ENCODE measurements at regions not wholly inside any gene's neighbourhood (a gene's known extent, or its start where the extent isn't known, plus 50 kb on each side); places are given as distances from the start of the nearest gene placed in this dataset.

GRCh38 chr2:120440521-120441350 lies 94.8 kb downstream of the INHBB start:
- no peak for DNase-seq (ENCODE audit: low spot score in 2 of 2)
- intact Hi-C loops (cut with DNase I; ENCODE audit: low total_unique reads), result loop anchor here (10.0 kb wide), 1 partner anchor 96 kb away; the partner anchor contains the start of gene INHBB
- H3K4me3 ChIP-seq (ENCODE audit: low read depth, poor library complexity, severe bottlenecking), result no peak overlapping the region
- 92 to 96% methylated on average over 17 of the region's 17 CpGs for WGBS, 2 donors
- TF ChIP-seq CTCF (IDR thresholded peaks at IDR 0.05) (no peak), POLR2A (IDR thresholded peaks at IDR 0.05) (no peak)

GRCh38 chr2:120441351-120441700 lies 95.4 kb downstream of the INHBB start:
- intact Hi-C loops (cut with DNase I; ENCODE audit: low total_unique reads), result loop anchor here (10.0 kb wide), 1 partner anchor 97 kb away; the partner anchor contains the start of gene INHBB
- WGBS, 2 donors, result 80 to 84% methylated on average over 9 of the region's 9 CpGs
- no peak for DNase-seq (ENCODE audit: low spot score in 2 of 2)
- H3K4me3 ChIP-seq (ENCODE audit: low read depth, poor library complexity, severe bottlenecking), result no peak overlapping the region
- no peak for TF ChIP-seq CTCF (IDR thresholded peaks at IDR 0.05)
- TF ChIP-seq POLR2A (IDR thresholded peaks at IDR 0.05), result no peak

DNA sequence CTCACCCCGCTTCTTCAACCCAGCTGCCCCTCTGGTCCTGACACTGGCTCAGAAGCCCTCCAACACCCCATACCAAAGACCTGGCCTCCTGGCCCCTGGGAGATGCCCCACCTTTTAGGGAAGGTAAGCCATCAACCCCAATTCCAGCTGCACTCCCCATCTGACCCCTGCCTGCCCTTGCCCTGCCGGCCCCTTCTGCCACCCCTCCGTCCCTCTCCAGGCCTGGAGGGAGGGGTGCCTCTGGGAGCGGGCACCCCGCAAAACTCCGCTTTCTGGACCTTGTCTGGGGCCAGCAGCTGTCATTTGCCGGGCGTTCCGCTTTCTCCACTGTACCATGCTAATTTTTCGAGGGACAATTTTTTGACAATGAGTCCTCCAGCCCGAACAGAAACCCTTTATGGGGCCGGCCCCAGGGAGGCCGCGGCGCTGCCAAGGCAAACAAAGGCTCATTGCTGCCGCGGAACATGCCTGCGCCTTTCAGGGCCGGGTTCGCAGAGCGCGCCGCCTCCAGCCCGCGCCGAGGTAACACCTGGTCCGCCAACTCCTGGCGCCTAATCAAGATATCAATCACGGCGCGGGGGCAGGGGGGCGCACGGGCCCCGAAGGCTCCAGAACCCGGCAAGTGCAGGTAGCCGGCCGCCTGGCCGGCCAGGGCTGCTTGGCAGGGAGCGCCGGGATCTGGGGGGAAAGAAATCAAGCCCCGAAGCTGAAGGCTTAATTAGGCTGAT lies 96.0 kb downstream of the INHBB start:
- 8% methylated on average over 30 to 41 of the region's 41 CpGs for WGBS, 2 donors
- intact Hi-C loops (cut with DNase I; ENCODE audit: low total_unique reads), result loop anchor here (10.0 kb wide), 1 partner anchor 97 kb away; the partner anchor contains the start of gene INHBB
- peak in 1 of 2 donors; percentile 88 for DNase-seq (ENCODE audit: low spot score in 2 of 2)
- H3K4me3 ChIP-seq (ENCODE audit: low read depth, poor library complexity, severe bottlenecking), result no peak overlapping the region
- TF ChIP-seq CTCF (IDR thresholded peaks at IDR 0.05), result no peak
- no peak for TF ChIP-seq POLR2A (IDR thresholded peaks at IDR 0.05)

GRCh38 chr2:120442541-120442922 lies 96.6 kb downstream of the INHBB start:
- 9 to 10% methylated on average over 16 of the region's 16 CpGs for WGBS, 2 donors
- peak in 1 of 2 donors; percentile 69 for DNase-seq (ENCODE audit: low spot score in 2 of 2)

More at GRCh38 chr2:120442541-120442922, 96.6 kb downstream of the INHBB start:
- TF ChIP-seq CTCF (IDR thresholded peaks at IDR 0.05) (no peak), POLR2A (IDR thresholded peaks at IDR 0.05) (no peak)
- no peak overlapping the region for H3K4me3 ChIP-seq (ENCODE audit: low read depth, poor library complexity, severe bottlenecking)
- intact Hi-C loops (cut with DNase I; ENCODE audit: low total_unique reads), result loop anchor here (10.0 kb wide), 1 partner anchor 98 kb away; the partner anchor contains the start of gene INHBB
